ENCODE measurements at regions not wholly inside any gene's neighbourhood (a gene's known extent, or its start where the extent isn't known, plus 50 kb on each side); places are given as distances from the start of the nearest gene placed in this dataset.

DNA sequence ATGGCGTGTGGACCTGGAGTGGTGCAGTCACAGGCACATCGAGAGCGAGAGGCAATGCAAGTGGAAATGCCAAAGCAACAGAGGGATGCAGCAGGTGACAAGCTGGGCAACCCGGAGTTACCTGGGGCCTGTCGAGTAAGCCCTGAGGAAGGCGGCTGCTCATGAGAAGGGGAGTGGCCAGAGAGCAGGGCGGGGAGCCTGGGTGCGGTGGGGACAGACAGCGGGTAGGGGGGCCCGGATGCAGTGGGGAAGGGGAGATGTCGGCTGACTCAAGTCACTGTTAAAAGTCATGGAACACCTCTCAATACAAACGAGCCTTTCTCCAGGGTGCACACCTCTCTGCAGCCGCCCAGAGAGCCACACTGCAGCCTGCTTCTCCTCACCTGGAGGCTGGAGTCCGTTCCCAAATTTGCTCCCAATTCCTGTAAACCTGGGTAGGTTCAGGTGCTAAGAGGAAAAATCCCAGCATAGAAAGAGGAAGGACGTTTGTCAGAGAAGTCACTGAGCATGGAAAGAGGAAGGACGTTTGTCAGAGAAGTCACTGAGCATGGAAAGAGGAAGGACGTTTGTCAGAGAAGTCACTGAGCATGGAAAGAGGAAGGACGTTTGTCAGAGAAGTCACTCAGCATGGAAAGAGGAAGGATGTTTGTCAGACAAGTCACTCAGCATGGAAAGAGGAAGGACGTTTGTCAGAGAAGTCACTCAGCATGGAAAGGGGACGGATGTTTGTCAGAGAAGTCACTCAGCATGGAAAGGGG is 71.7 kb upstream of the TWIST2 start:
- TF ChIP-seq CTCF (IDR thresholded peaks at IDR 0.05): no peak
- no peak for TF ChIP-seq POLR2A (IDR thresholded peaks at IDR 0.05)
